ENCODE measurements at regions not wholly inside any gene's neighbourhood (a gene's known extent, or its start where the extent isn't known, plus 50 kb on each side); places are given as distances from the start of the nearest gene placed in this dataset.
"Not testable (repeated sequence)": the region's sequence is repeated elsewhere in the genome, so short reads cannot be mapped to it uniquely, and the experiment has no call there.

GRCh38 chr9:85487872-85488271 is 253.9 kb downstream of the AGTPBP1 start:
- Histone ChIP-seq H3K4me1 (no peaks in the 10 kb centered on the region), H3K27ac (no peak overlapping the region), H3K9me3 (no peaks in the 10 kb centered on the region), H3K27me3 (no peaks in the 10 kb centered on the region), H3K4me3 (no peak overlapping the region), H3K36me3 (no peaks in the 10 kb centered on the region)
- TF ChIP-seq POLR2A (IDR thresholded peaks at IDR 0.05): no peak
- TF ChIP-seq CTCF (IDR thresholded peaks at IDR 0.05): no peak
- DNase-seq: no peak

- Histone ChIP-seq H3K27ac (no peak overlapping the region), H3K36me3 (no peaks in the 10 kb centered on the region), H3K9me3 (no peaks in the 10 kb centered on the region), H3K4me3 (no peak overlapping the region), H3K4me1 (no peaks in the 10 kb centered on the region), H3K27me3 (no peaks in the 10 kb centered on the region)
- no peak for DNase-seq
- no peak for TF ChIP-seq POLR2A (IDR thresholded peaks at IDR 0.05)
- TF ChIP-seq CTCF (IDR thresholded peaks at IDR 0.05): no peak
These were observed 257.5 kb downstream of the AGTPBP1 start for GRCh38 chr9:85484235-85484634.

GRCh38 chr9:85483208-85483607 is 258.5 kb downstream of the AGTPBP1 start:
- no peak for DNase-seq
- Histone ChIP-seq H3K36me3 (no peaks in the 10 kb centered on the region), H3K27me3 (no peaks in the 10 kb centered on the region), H3K4me1 (no peaks in the 10 kb centered on the region), H3K4me3 (no peak overlapping the region), H3K27ac (no peak overlapping the region), H3K9me3 (no peaks in the 10 kb centered on the region)
- TF ChIP-seq POLR2A (IDR thresholded peaks at IDR 0.05) (no peak), CTCF (IDR thresholded peaks at IDR 0.05) (no peak)

GRCh38 chr9:85479305-85479704 is 262.4 kb downstream of the AGTPBP1 start:
- H3K36me3 ChIP-seq: no peaks in the 10 kb centered on the region
- TF ChIP-seq POLR2A (IDR thresholded peaks at IDR 0.05) (no peak), CTCF (IDR thresholded peaks at IDR 0.05) (no peak)

GRCh38 chr9:85478847-85479246 is 262.9 kb downstream of the AGTPBP1 start:
- Histone ChIP-seq H3K4me1 (no peaks in the 10 kb centered on the region), H3K4me3 (no peak overlapping the region), H3K27ac (no peak overlapping the region), H3K9me3 (no peaks in the 10 kb centered on the region), H3K27me3 (no peaks in the 10 kb centered on the region), H3K36me3 (no peaks in the 10 kb centered on the region)
- no peak for TF ChIP-seq CTCF (IDR thresholded peaks at IDR 0.05)
- TF ChIP-seq POLR2A (IDR thresholded peaks at IDR 0.05): no peak
- DNase-seq: no peak

More at GRCh38 chr9:85479305-85479704, 262.4 kb downstream of the AGTPBP1 start:
- Histone ChIP-seq H3K4me3 (no peak overlapping the region), H3K27ac (no peak overlapping the region), H3K27me3 (no peaks in the 10 kb centered on the region), H3K4me1 (no peaks in the 10 kb centered on the region), H3K9me3 (no peaks in the 10 kb centered on the region)
- no peak for DNase-seq

- not testable (repeated sequence) for H3K27ac ChIP-seq, H3K36me3 ChIP-seq, H3K4me3 ChIP-seq, H3K9me3 ChIP-seq, DNase-seq, H3K4me1 ChIP-seq, H3K27me3 ChIP-seq
These were observed 266.9 kb downstream of the AGTPBP1 start for GRCh38 chr9:85474896-85475295.
